ENCODE measurements at regions not wholly inside any gene's neighbourhood (a gene's known extent, or its start where the extent isn't known, plus 50 kb on each side); places are given as distances from the start of the nearest gene placed in this dataset.
"Not testable (repeated sequence)": the region's sequence is repeated elsewhere in the genome, so short reads cannot be mapped to it uniquely, and the experiment has no call there.

- not testable (repeated sequence) for TF ChIP-seq POLR2A (IDR thresholded peaks at IDR 0.05; ENCODE audit: low read length); GATA1 (IDR thresholded peaks at IDR 0.05; ENCODE audit: low read depth, low read length)
Observed at GRCh38 chr7:65616111-65616510, 242.5 kb downstream of the ZNF92 start.
